BJ (cell line): ENCODE measurements at regions not wholly inside any gene's neighbourhood (a gene's known extent, or its start where the extent isn't known, plus 50 kb on each side); places are given as distances from the start of the nearest gene placed in this dataset. TPM values are rescaled to one million over a fixed set of nuclear protein-coding genes. Genes with fewer than 3 reads are reported as not detected.

Source experiments
- CTCF ChIA-PET: fragments of 350-600 bp; formaldehyde crosslinking; extraction: SDS; loops from one replicate; lab custom pipeline; 2021; ENCODE audit warnings: antibody characterized with exemption, inconsistent platforms; lab: Yijun Ruan, JAX
- POLR2A ChIA-PET: fragments of 300-600 bp; sonication (Branson Sonifier 250); formaldehyde crosslinking; extraction: SDS; loops from one replicate; lab custom pipeline; 2021; ENCODE audit warnings: antibody characterized with exemption; lab: Charles Lee
- DNase-seq: peaks from one replicate; pipeline ENCODE4 v3.0.0-alpha.2; 2011; ENCODE audit warnings: low read depth
- H3K27me3 ChIP-seq: 2 replicates; pipeline ENCODE4 v1.6.0; 2011; ENCODE audit warnings: low read length; ENCODE audit not compliant: control insufficient read depth, insufficient read depth
- H3K36me3 ChIP-seq: 2 replicates; pipeline ENCODE4 v1.5.1; 2011; ENCODE audit warnings: low read length; ENCODE audit not compliant: control insufficient read depth, insufficient read depth
- H3K4me3 ChIP-seq: 2 replicates; pipeline ENCODE4 v1.5.1; 2011; ENCODE audit warnings: low read depth, mild to moderate bottlenecking, control low read depth, low read length
- small RNA-seq: library from RNA; depleted of rRNA; stranded (forward); fragments of <200 nt; gene quantifications from one replicate; pipeline ENCODE3, GENCODE V24; 2012; ENCODE audit warnings: low replicate concordance, low read depth; ENCODE audit not compliant: insufficient read length
- TF ChIP-seq, protein P1 (sequence below): IDR thresholded peaks from 2 replicates; pipeline ENCODE4 v1.5.1; 2011; ENCODE audit warnings: low read depth, mild to moderate bottlenecking, control low read depth, inconsistent platforms, low read length, moderate library complexity; ENCODE audit not compliant: insufficient read depth

DNA sequence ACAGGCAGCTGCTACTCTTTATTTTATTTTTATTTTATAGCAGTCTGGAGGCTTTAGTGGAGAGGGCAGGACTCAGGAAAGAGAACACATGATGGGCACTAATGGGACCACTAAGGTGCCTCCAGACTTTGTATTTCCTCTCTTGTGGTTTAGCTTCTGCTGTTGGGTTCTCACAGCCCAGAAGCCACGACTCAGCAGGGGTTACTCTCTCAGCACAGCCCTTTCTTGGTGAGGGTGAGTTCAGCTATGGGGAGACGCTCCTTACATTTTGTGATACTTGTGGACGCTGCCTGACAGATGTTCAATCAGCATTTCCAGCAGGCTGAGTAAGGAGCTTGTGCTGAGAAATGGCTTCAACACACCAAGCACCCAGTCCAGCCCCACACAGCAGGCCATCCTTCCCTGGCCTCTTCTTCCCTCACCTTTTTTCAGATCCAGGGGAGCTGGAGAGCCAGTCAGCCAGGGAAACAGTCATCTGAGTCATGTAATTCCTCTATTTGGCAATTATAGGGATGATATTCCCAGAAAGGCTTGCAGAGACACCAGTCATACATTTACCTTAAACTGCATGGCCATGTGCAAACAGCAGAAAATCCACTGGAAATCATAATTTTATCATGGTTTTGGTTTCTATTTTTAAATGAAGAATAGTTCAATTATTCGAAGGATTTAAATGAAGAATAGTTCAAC is 53.2 kb upstream of the RAB3GAP2 start:
- TF ChIP-seq, protein P1, sequence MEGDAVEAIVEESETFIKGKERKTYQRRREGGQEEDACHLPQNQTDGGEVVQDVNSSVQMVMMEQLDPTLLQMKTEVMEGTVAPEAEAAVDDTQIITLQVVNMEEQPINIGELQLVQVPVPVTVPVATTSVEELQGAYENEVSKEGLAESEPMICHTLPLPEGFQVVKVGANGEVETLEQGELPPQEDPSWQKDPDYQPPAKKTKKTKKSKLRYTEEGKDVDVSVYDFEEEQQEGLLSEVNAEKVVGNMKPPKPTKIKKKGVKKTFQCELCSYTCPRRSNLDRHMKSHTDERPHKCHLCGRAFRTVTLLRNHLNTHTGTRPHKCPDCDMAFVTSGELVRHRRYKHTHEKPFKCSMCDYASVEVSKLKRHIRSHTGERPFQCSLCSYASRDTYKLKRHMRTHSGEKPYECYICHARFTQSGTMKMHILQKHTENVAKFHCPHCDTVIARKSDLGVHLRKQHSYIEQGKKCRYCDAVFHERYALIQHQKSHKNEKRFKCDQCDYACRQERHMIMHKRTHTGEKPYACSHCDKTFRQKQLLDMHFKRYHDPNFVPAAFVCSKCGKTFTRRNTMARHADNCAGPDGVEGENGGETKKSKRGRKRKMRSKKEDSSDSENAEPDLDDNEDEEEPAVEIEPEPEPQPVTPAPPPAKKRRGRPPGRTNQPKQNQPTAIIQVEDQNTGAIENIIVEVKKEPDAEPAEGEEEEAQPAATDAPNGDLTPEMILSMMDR = no peak
- no peak overlapping the region for H3K4me3 ChIP-seq
- no peak for DNase-seq
- POLR2A ChIA-PET = no interaction called here
- no peaks in the 10 kb centered on the region for H3K36me3 ChIP-seq
- H3K27me3 ChIP-seq = no peaks in the 10 kb centered on the region
- CTCF ChIA-PET = interaction anchor here (1.2 to 1.5 kb wide), 2 partner anchors 30 to 405 kb away, joined by 3 read pairs; no protein-coding TSS in a partner anchor

- H3K4me3 ChIP-seq = no peak overlapping the region
- TF ChIP-seq, protein P1 = no peak
- ChIA-PET POLR2A (no interaction called here), CTCF (interaction anchor here (0.6 to 1.5 kb wide), 2 partner anchors 10 to 310 kb away, joined by 3 read pairs; no protein-coding TSS in a partner anchor)
- no peak for DNase-seq
- no peaks in the 10 kb centered on the region for H3K27me3 ChIP-seq
- no peaks in the 10 kb centered on the region for H3K36me3 ChIP-seq
These were observed 51.5 kb upstream of the RAB3GAP2 start for GRCh38 chr1:220323717-220324116.

DNA sequence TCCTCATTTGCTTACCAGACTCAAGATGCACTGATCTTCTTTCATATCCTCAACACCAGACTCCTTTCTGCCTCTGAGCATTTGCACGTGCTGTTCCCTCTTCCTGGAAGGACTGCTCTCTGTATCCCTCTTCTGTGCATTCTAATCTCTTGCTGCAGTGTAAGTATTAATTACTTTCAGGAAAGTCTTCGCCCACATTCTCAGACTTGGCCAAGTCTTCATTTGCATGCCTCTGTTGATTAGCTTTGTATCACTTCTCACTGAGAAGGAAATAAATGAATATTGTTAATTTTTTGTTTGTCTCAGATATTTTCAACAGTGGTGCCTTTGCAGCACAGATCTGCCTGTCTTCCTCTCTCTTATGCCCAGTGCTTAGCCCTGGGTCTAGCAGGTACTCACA is 50.3 kb upstream of the RAB3GAP2 start:
- Histone ChIP-seq H3K36me3 (no peaks in the 10 kb centered on the region), H3K4me3 (no peak overlapping the region), H3K27me3 (no peaks in the 10 kb centered on the region)
- ChIA-PET POLR2A (no interaction called here), CTCF (no interaction called here)
- TF ChIP-seq, protein P1 = no peak
- DNase-seq = no peak

Small RNA genes lying in the stretch of these regions (small RNA-seq; reads per million reads assigned to genes)
- gene AC096644.2 = not detected
